SU-DHL-6 (cell line): ENCODE measurements at regions not wholly inside any gene's neighbourhood (a gene's known extent, or its start where the extent isn't known, plus 50 kb on each side); places are given as distances from the start of the nearest gene placed in this dataset.

ENCODE experiments used
- H2AFZ ChIP-seq: fragments of 200-600 bp; sonication (generic); 2 replicates; pipeline ENCODE4 v1.6.1; 2014; ENCODE audit warnings: low read depth, mild to moderate bottlenecking, moderate library complexity, mixed read lengths, antibody characterized with exemption, low read length; ENCODE audit not compliant: severe bottlenecking
- H3F3A ChIP-seq: fragments of 200-600 bp; shearing (Covaris generic); 2 replicates; pipeline ENCODE4 v1.6.0; 2016; ENCODE audit warnings: antibody characterized with exemption, mild to moderate bottlenecking; ENCODE audit not compliant: insufficient read depth
- H3K27ac ChIP-seq: fragments of 200-600 bp; sonication (generic); 2 replicates; pipeline ENCODE4 v1.5.1; 2016; ENCODE audit warnings: low read depth, mild to moderate bottlenecking, low read length, moderate library complexity, mixed read lengths
- H3K27me3 ChIP-seq: fragments of 200-600 bp; sonication (generic), shearing (Covaris generic); 2 replicates; pipeline ENCODE4 v1.6.0; 2014; ENCODE audit warnings: mild to moderate bottlenecking, low read length
- H3K36me3 ChIP-seq: fragments of 200-600 bp; sonication (generic); 2 replicates; pipeline ENCODE4 v1.6.1; 2014; ENCODE audit warnings: mild to moderate bottlenecking, low read length, mixed read lengths
- H3K4me2 ChIP-seq: fragments of 300-600, 200-600 bp; shearing (Covaris generic), sonication (generic); 2 replicates; pipeline ENCODE4 v1.6.0; 2014; ENCODE audit warnings: low read length, low read depth, mild to moderate bottlenecking; ENCODE audit not compliant: poor library complexity, severe bottlenecking
- H3K4me3 ChIP-seq: fragments of 200-600 bp; sonication (generic); 2 replicates; pipeline ENCODE4 v1.5.1; 2014; ENCODE audit warnings: antibody characterized with exemption, low read length, mild to moderate bottlenecking, mixed read lengths; ENCODE audit not compliant: insufficient read depth, poor library complexity, severe bottlenecking
- H3K79me2 ChIP-seq: fragments of 200-600 bp; sonication (generic); 2 replicates; pipeline ENCODE4 v1.6.1; 2014; ENCODE audit warnings: mild to moderate bottlenecking, low read length, moderate library complexity; ENCODE audit not compliant: insufficient read depth
- H3K9ac ChIP-seq: fragments of 200-600 bp; sonication (generic); 2 replicates; pipeline ENCODE4 v1.7.0; 2014; ENCODE audit warnings: mild to moderate bottlenecking, low read length
- H3K9me2 ChIP-seq: fragments of 200-600 bp; sonication (generic); replicated peaks from 2 replicates; pipeline ENCODE4 v1.6.1; 2014; ENCODE audit warnings: low read length; ENCODE audit not compliant: insufficient read depth
- H3K9me3 ChIP-seq: fragments of 200-600 bp; sonication (generic); 2 replicates; pipeline ENCODE4 v1.6.1; 2014; ENCODE audit warnings: low read length, mixed read lengths; ENCODE audit not compliant: insufficient read depth
- H4K20me1 ChIP-seq: fragments of 200-600 bp; sonication (generic); 2 replicates; pipeline ENCODE4 v1.6.1; 2014; ENCODE audit warnings: low read depth, mild to moderate bottlenecking, antibody characterized with exemption, low read length, moderate library complexity, mixed read lengths
- EZH2phosphoT487 ChIP-seq: fragments of 200-600 bp; sonication (generic), shearing (Covaris generic); conservative IDR thresholded peaks from 2 replicates; pipeline ENCODE4 v1.6.1; 2018; ENCODE audit warnings: mild to moderate bottlenecking, antibody characterized with exemption, low read length, moderate library complexity, mixed read lengths
- TF ChIP-seq, protein P1 (sequence below): fragments of 200-600 bp; sonication (generic); IDR thresholded peaks from one replicate; pipeline ENCODE4 v1.5.1; 2017; ENCODE audit warnings: antibody characterized with exemption, mild to moderate bottlenecking, low read length, moderate library complexity; ENCODE audit not compliant: insufficient read depth, poor library complexity, severe bottlenecking

GRCh38 chr7:79822620-79823240 lies 311.9 kb upstream of the GNAI1 start:
- no peaks in the 10 kb centered on the region for H3K79me2 ChIP-seq
- H3K9me2 ChIP-seq: no peaks in the 10 kb centered on the region
- no peaks in the 10 kb centered on the region for H4K20me1 ChIP-seq
- H2AFZ ChIP-seq: no peak overlapping the region
- no peaks in the 10 kb centered on the region for H3K36me3 ChIP-seq
- H3K27ac ChIP-seq: no peak overlapping the region
- H3K4me3 ChIP-seq: no peak overlapping the region
- no peak overlapping the region for H3K9ac ChIP-seq
- H3K9me3 ChIP-seq: no peaks in the 10 kb centered on the region
- no peak for TF ChIP-seq EZH2phosphoT487
- TF ChIP-seq, protein P1, sequence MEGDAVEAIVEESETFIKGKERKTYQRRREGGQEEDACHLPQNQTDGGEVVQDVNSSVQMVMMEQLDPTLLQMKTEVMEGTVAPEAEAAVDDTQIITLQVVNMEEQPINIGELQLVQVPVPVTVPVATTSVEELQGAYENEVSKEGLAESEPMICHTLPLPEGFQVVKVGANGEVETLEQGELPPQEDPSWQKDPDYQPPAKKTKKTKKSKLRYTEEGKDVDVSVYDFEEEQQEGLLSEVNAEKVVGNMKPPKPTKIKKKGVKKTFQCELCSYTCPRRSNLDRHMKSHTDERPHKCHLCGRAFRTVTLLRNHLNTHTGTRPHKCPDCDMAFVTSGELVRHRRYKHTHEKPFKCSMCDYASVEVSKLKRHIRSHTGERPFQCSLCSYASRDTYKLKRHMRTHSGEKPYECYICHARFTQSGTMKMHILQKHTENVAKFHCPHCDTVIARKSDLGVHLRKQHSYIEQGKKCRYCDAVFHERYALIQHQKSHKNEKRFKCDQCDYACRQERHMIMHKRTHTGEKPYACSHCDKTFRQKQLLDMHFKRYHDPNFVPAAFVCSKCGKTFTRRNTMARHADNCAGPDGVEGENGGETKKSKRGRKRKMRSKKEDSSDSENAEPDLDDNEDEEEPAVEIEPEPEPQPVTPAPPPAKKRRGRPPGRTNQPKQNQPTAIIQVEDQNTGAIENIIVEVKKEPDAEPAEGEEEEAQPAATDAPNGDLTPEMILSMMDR: no peak
- no peaks in the 10 kb centered on the region for H3K27me3 ChIP-seq
- H3K4me2 ChIP-seq: no peak overlapping the region
- no peaks in the 10 kb centered on the region for H3F3A ChIP-seq

DNA sequence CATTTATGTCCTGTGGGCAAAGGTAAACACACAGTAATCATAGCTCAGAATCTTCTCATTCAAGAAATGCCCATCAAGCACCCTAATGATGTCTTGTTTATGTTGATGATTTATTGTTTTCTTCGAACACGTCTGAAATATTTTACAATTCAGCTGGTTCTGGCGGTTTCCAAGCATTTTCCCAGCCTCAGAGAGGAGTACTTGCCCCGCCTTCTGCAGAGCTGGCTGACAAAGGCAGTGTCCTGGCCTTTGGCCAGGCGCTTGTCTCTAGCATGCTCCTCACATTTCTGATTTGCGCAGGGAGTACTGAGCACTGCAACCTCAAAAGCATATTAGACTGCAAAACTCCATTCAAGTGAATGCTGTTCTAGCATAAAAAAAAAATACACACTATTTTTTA lies 314.2 kb upstream of the GNAI1 start:
- Histone ChIP-seq H3F3A (no peaks in the 10 kb centered on the region), H3K27ac (no peak overlapping the region), H3K79me2 (no peaks in the 10 kb centered on the region), H3K9me2 (no peaks in the 10 kb centered on the region), H3K36me3 (no peaks in the 10 kb centered on the region), H3K4me2 (no peak overlapping the region), H3K9ac (no peak overlapping the region), H3K9me3 (0 out of 2 replicates have a peak, but pooled peaks cover 3% of the 10 kb centered on the region), H3K27me3 (no peaks in the 10 kb centered on the region), H3K4me3 (no peak overlapping the region), H2AFZ (no peak overlapping the region), H4K20me1 (no peaks in the 10 kb centered on the region)
- TF ChIP-seq, protein P1: no peak
- no peak for TF ChIP-seq EZH2phosphoT487

DNA sequence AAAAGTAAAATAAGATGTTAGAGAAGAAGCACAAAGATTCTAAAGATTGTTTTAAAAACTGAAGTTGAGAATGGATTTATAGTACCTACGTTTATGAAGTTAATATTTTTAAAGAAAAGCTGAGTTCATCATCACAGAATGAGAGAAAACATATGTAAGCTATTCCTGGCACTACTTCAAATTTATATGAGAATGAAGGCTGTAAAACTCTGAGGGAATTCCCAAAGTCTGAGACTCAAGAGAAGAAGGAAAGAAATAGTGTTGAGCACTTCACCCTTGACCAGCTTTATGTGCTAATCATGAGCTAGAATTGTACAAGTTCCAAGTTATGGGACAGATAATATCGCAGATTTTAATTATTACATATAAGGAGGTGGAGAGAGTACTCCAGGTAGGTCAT lies 323.7 kb upstream of the GNAI1 start:
- Histone ChIP-seq H3K9me2 (no peaks in the 10 kb centered on the region), H3K27me3 (no peaks in the 10 kb centered on the region), H4K20me1 (no peaks in the 10 kb centered on the region), H3K4me3 (no peak overlapping the region), H3K79me2 (no peaks in the 10 kb centered on the region), H3K4me2 (no peak overlapping the region), H3F3A (no peaks in the 10 kb centered on the region), H3K27ac (no peak overlapping the region), H2AFZ (no peak overlapping the region), H3K9ac (no peak overlapping the region), H3K9me3 (no peaks in the 10 kb centered on the region), H3K36me3 (no peaks in the 10 kb centered on the region)
- no peak for TF ChIP-seq EZH2phosphoT487
- TF ChIP-seq, protein P1: no peak
